H9 (cell line): ENCODE measurements at regions not wholly inside any gene's neighbourhood (a gene's known extent, or its start where the extent isn't known, plus 50 kb on each side); places are given as distances from the start of the nearest gene placed in this dataset.

Source experiments
- DNase-seq: peaks from one replicate; pipeline ENCODE4 v3.0.0-alpha.2; 2017
- H2AFZ ChIP-seq: one replicate; pipeline ENCODE4 v1.6.1; 2013; ENCODE audit warnings: mild to moderate bottlenecking, low read length, control low read depth, moderate library complexity
- H2AK5ac ChIP-seq: 2 replicates; pipeline ENCODE4 v1.6.1; 2013; ENCODE audit warnings: low read length, control low read depth, mixed read lengths; ENCODE audit not compliant: insufficient read length
- H2BK120ac ChIP-seq: one replicate; pipeline ENCODE4 v1.6.1; 2013; ENCODE audit warnings: low read depth, mild to moderate bottlenecking, low read length, control low read depth, inconsistent platforms; ENCODE audit not compliant: poor library complexity, severe bottlenecking
- H2BK12ac ChIP-seq: 2 replicates; pipeline ENCODE4 v1.6.1; 2013; ENCODE audit warnings: low read length, control low read depth, mixed read lengths, low read depth; ENCODE audit not compliant: insufficient read length
- H2BK15ac ChIP-seq: 2 replicates; pipeline ENCODE4 v1.6.1; 2013; ENCODE audit warnings: low read depth, low read length, control low read depth
- H2BK20ac ChIP-seq: one replicate; pipeline ENCODE4 v1.6.1; 2013; ENCODE audit warnings: low read depth, mild to moderate bottlenecking, low read length, control low read depth, inconsistent platforms; ENCODE audit not compliant: poor library complexity, severe bottlenecking
- H2BK5ac ChIP-seq: 2 replicates; pipeline ENCODE4 v1.6.1; 2013; ENCODE audit warnings: low read length, control low read depth, mixed read lengths; ENCODE audit not compliant: insufficient read length
- H3K14ac ChIP-seq: 2 replicates; pipeline ENCODE4 v1.6.1; 2013; ENCODE audit warnings: low read length, control low read depth; ENCODE audit not compliant: insufficient read depth
- H3K18ac ChIP-seq: 2 replicates; pipeline ENCODE4 v1.6.1; 2013; ENCODE audit warnings: low read depth, mild to moderate bottlenecking, mixed read lengths, low read length, control low read depth; ENCODE audit not compliant: insufficient read length
- H3K23ac ChIP-seq: 2 replicates; pipeline ENCODE4 v1.6.1; 2013; ENCODE audit warnings: low read length, control low read depth, mixed read lengths, low read depth; ENCODE audit not compliant: insufficient read length
- H3K23me2 ChIP-seq: 2 replicates; pipeline ENCODE4 v1.6.1; 2013; ENCODE audit warnings: low read depth, mild to moderate bottlenecking, mixed read lengths, low read length, control low read depth; ENCODE audit not compliant: insufficient read length, poor library complexity, severe bottlenecking
- H3K27ac ChIP-seq: 2 replicates; pipeline ENCODE4 v1.5.1; 2013; ENCODE audit warnings: low read length, control low read depth, mixed read lengths, low read depth; ENCODE audit not compliant: insufficient read length
- H3K27me3 ChIP-seq: 2 replicates; pipeline ENCODE4 v1.6.1; 2013; ENCODE audit warnings: low read length, control low read depth, inconsistent platforms; ENCODE audit not compliant: insufficient read depth
- H3K4ac ChIP-seq: 2 replicates; pipeline ENCODE4 v1.6.1; 2013; ENCODE audit warnings: low read depth, mild to moderate bottlenecking, control low read depth, inconsistent platforms, low read length, moderate library complexity
- H3K4me1 ChIP-seq: 2 replicates; pipeline ENCODE4 v1.6.1; 2013; ENCODE audit warnings: low read length, control low read depth, inconsistent platforms; ENCODE audit not compliant: insufficient read depth
- H3K4me2 ChIP-seq: 2 replicates; pipeline ENCODE4 v1.6.1; 2013; ENCODE audit warnings: low read length, control low read depth, mixed read lengths; ENCODE audit not compliant: insufficient read length, insufficient read depth
- H3K56ac ChIP-seq: 2 replicates; pipeline ENCODE4 v1.6.1; 2013; ENCODE audit warnings: low read depth, mild to moderate bottlenecking, mixed read lengths, low read length, control low read depth; ENCODE audit not compliant: insufficient read length
- H3K79me1 ChIP-seq: 2 replicates; pipeline ENCODE4 v1.6.1; 2013; ENCODE audit warnings: low read depth, mild to moderate bottlenecking, moderate library complexity, low read length, control low read depth, inconsistent platforms; ENCODE audit not compliant: insufficient read depth, poor library complexity, severe bottlenecking
- H3K79me2 ChIP-seq: 2 replicates; pipeline ENCODE4 v1.6.1; 2013; ENCODE audit warnings: low read length, control low read depth, inconsistent platforms; ENCODE audit not compliant: insufficient read depth
- H3K9ac ChIP-seq: 2 replicates; pipeline ENCODE4 v1.6.1; 2013; ENCODE audit warnings: low read length, control low read depth, mixed read lengths; ENCODE audit not compliant: insufficient read length; ENCODE audit errors: extremely low read depth
- H3K9me3 ChIP-seq: one replicate; pipeline ENCODE4 v1.6.1; 2013; ENCODE audit warnings: low read depth, low read length, inconsistent platforms; ENCODE audit not compliant: control insufficient read depth
- H3T11ph ChIP-seq: one replicate; pipeline ENCODE4 v1.6.1; 2013; ENCODE audit warnings: mild to moderate bottlenecking, low read length, control low read depth, inconsistent platforms
- H4K20me1 ChIP-seq: one replicate; pipeline ENCODE4 v1.6.1; 2013; ENCODE audit not compliant: control insufficient read depth, insufficient read length, insufficient read depth
- H4K5ac ChIP-seq: 2 replicates; pipeline ENCODE4 v1.6.1; 2013; ENCODE audit warnings: low read depth, mild to moderate bottlenecking, mixed read lengths, low read length, control low read depth; ENCODE audit not compliant: insufficient read length
- H4K8ac ChIP-seq: replicated peaks from 2 replicates; pipeline ENCODE4 v1.6.1; 2013; ENCODE audit warnings: low read length, control low read depth, mixed read lengths, low read depth; ENCODE audit not compliant: insufficient read length
- H4K91ac ChIP-seq: 2 replicates; pipeline ENCODE4 v1.6.1; 2013; ENCODE audit warnings: low read depth, mild to moderate bottlenecking, moderate library complexity, mixed read lengths, low read length, control low read depth; ENCODE audit not compliant: insufficient read length
- H3K27ac Mint-ChIP-seq, 3 experiments: 2 replicates in 2 of 3; 3 replicates in 1 of 3; pipeline ENCODE4 v1.8.0; 2020 to 2021; ENCODE audit warnings: mixed read lengths in 3 of 3, mild to moderate bottlenecking in 1 of 3, moderate library complexity in 1 of 3
- H3K27me3 Mint-ChIP-seq: 2 replicates; pipeline ENCODE4 v1.8.0; 2021; ENCODE audit warnings: low read depth, mild to moderate bottlenecking, moderate library complexity, mixed read lengths
- H3K36me3 Mint-ChIP-seq, 3 experiments: 2 replicates in 2 of 3; 3 replicates in 1 of 3; pipeline ENCODE4 v1.8.0; 2020 to 2021; ENCODE audit warnings: low read depth in 3 of 3, mixed read lengths in 3 of 3; ENCODE audit not compliant: insufficient read depth in 1 of 3
- H3K4me1 Mint-ChIP-seq, 2 experiments: 2 replicates each; pipeline ENCODE4 v1.8.0; 2020; ENCODE audit warnings: mixed read lengths in 2 of 2
- H3K4me3 Mint-ChIP-seq, 2 experiments: 2 replicates in 1 of 2; 3 replicates in 1 of 2; pipeline ENCODE4 v1.8.0; 2020 to 2021; ENCODE audit warnings: mild to moderate bottlenecking in 2 of 2, mixed read lengths in 2 of 2, moderate library complexity in 1 of 2
- H3K9me3 Mint-ChIP-seq, 2 experiments: 2 replicates in 1 of 2; 3 replicates in 1 of 2; pipeline ENCODE4 v1.8.0; 2020; ENCODE audit warnings: mild to moderate bottlenecking in 2 of 2, mixed read lengths in 2 of 2, moderate library complexity in 1 of 2
- CTCF ChIP-seq: fragments of 200-600 bp; sonication (generic); conservative IDR thresholded peaks from 3 replicates; pipeline ENCODE4 v1.8.0; 2021; ENCODE audit warnings: antibody characterized with exemption, mild to moderate bottlenecking
- WGBS: extraction: QIAGEN DNeasy Blood & Tissue Kit; methylation state at CpG from one replicate; pipeline ENCODE4 v1.1.7; 2013; ENCODE audit warnings: missing lambda C conversion rate, low lambda C conversion rate, mixed read lengths; ENCODE audit not compliant: insufficient read length; ENCODE audit errors: extremely low coverage; 5-methylcytosine and 5-hydroxymethylcytosine counted together

GRCh38 chr10:129126982-129127381 is 340.1 kb upstream of the MGMT start:
- Histone ChIP-seq H3K4me2 (no peak overlapping the region), H4K91ac (no peak overlapping the region)
- H3K27me3 Mint-ChIP-seq: 0 out of 2 replicates have a peak, but pooled peaks cover 5% of the 10 kb centered on the region

More at GRCh38 chr10:129126982-129127381, 340.1 kb upstream of the MGMT start:
- no peaks in the 10 kb centered on the region for H3K23me2 ChIP-seq
- H2BK5ac ChIP-seq: no peak overlapping the region
- no peaks in the 10 kb centered on the region for H3K79me1 ChIP-seq
- H3T11ph ChIP-seq: no peak overlapping the region
- no peak overlapping the region for H3K18ac ChIP-seq
- H2AK5ac ChIP-seq: no peak overlapping the region
- no peak overlapping the region for H4K8ac ChIP-seq
- no peak overlapping the region for H3K23ac ChIP-seq
- no peak overlapping the region for H2AFZ ChIP-seq
- no peak overlapping the region for H3K14ac ChIP-seq
- no peak overlapping the region for H4K5ac ChIP-seq
- peaks cover 5 to 6% of the 10 kb centered on the region in 2 experiments; a peak in 3 of 5 replicates for H3K9me3 Mint-ChIP-seq
- no peak overlapping the region for H3K4me3 Mint-ChIP-seq
- no peak overlapping the region for H3K9ac ChIP-seq
- H3K79me2 ChIP-seq: no peaks in the 10 kb centered on the region
- H3K36me3 Mint-ChIP-seq: peaks cover 0 to 6% (median 4%) of the 10 kb centered on the region in 3 experiments; a peak in 3 of 7 replicates
- no peak overlapping the region for H2BK15ac ChIP-seq
- no peak overlapping the region for H2BK20ac ChIP-seq
- no peak overlapping the region for H3K27ac Mint-ChIP-seq
- H3K27ac ChIP-seq: no peak overlapping the region
- no peak overlapping the region for H3K56ac ChIP-seq
- no peak for DNase-seq
- H3K27me3 ChIP-seq: no peaks in the 10 kb centered on the region
- H3K4me1 ChIP-seq: no peaks in the 10 kb centered on the region
- no peak overlapping the region for H3K4ac ChIP-seq
- peaks cover 13 to 21% of the 10 kb centered on the region in 2 experiments for H3K4me1 Mint-ChIP-seq
- no peak overlapping the region for H2BK120ac ChIP-seq
- no CpG with 5 or more reads among the region's 4 CpGs for WGBS
- no peak overlapping the region for H2BK12ac ChIP-seq
- no peak for TF ChIP-seq CTCF
- no peaks in the 10 kb centered on the region for H4K20me1 ChIP-seq
- no peaks in the 10 kb centered on the region for H3K9me3 ChIP-seq
